Caco-2 (cell line): ENCODE measurements at regions not wholly inside any gene's neighbourhood (a gene's known extent, or its start where the extent isn't known, plus 50 kb on each side); places are given as distances from the start of the nearest gene placed in this dataset.
"Not testable (repeated sequence)": the region's sequence is repeated elsewhere in the genome, so short reads cannot be mapped to it uniquely, and the experiment has no call there.

Experiments
- BruUV-seq: library from RNA; stranded (reverse); fragments of 400-500 nt; replicated peaks from 2 replicates; lab custom pipeline; 2021; lab: Mats Ljungman, UMichigan
- CTCF ChIA-PET: fragments of 300-600 bp; sonication (Branson Sonifier 250); formaldehyde crosslinking; loops from one replicate; lab custom pipeline; 2022; ENCODE audit warnings: antibody characterized with exemption; lab: Charles Lee
- POLR2A ChIA-PET: fragments of 300-600 bp; sonication (Branson Sonifier 250); formaldehyde crosslinking; loops from one replicate; lab custom pipeline; 2022; ENCODE audit warnings: antibody characterized with exemption; lab: Charles Lee
- DNase-seq, 2 experiments: peaks; one replicate each; pipeline versions ENCODE4 v3.0.0 to v3.0.0-alpha.2; 2020 to 2022
- H3K27me3 ChIP-seq: replicated peaks from 2 replicates; pipeline ENCODE4 v1.6.0; 2011; ENCODE audit warnings: low read length; ENCODE audit not compliant: control insufficient read depth, insufficient read depth
- H3K36me3 ChIP-seq: 2 replicates; pipeline ENCODE4 v1.5.1; 2011; ENCODE audit warnings: low read length; ENCODE audit not compliant: control insufficient read depth, insufficient read depth
- H3K4me1 ChIP-seq: fragments of 250-450 bp; sonication (Bioruptor Pico); 2 replicates; pipeline ENCODE4 v1.5.1; 2020; ENCODE audit warnings: mild to moderate bottlenecking
- H3K4me3 ChIP-seq: 2 replicates; pipeline ENCODE4 v1.5.1; 2011; ENCODE audit warnings: low read depth, mild to moderate bottlenecking, control low read depth, low read length
- H3K9me3 ChIP-seq: fragments of 250-450 bp; sonication (Bioruptor Pico); 2 replicates; pipeline ENCODE4 v1.5.1; 2020; ENCODE audit warnings: mild to moderate bottlenecking, moderate library complexity
- H3K27ac Mint-ChIP-seq: one replicate; pipeline ENCODE4 v1.8.0; 2022; ENCODE audit warnings: mixed read lengths; ENCODE audit not compliant: unreplicated experiment
- H3K27me3 Mint-ChIP-seq: one replicate; pipeline ENCODE4 v1.8.0; 2022; ENCODE audit warnings: mixed read lengths; ENCODE audit not compliant: insufficient read depth, unreplicated experiment
- H3K36me3 Mint-ChIP-seq: one replicate; pipeline ENCODE4 v1.8.0; 2022; ENCODE audit warnings: mild to moderate bottlenecking, mixed read lengths; ENCODE audit not compliant: insufficient read depth, unreplicated experiment
- H3K4me1 Mint-ChIP-seq: one replicate; pipeline ENCODE4 v1.8.0; 2022; ENCODE audit warnings: low read depth, mixed read lengths; ENCODE audit not compliant: unreplicated experiment
- H3K4me3 Mint-ChIP-seq: one replicate; pipeline ENCODE4 v1.8.0; 2022; ENCODE audit warnings: mild to moderate bottlenecking, moderate library complexity, mixed read lengths; ENCODE audit not compliant: unreplicated experiment
- H3K9me3 Mint-ChIP-seq: one replicate; pipeline ENCODE4 v1.8.0; 2022; ENCODE audit warnings: mixed read lengths; ENCODE audit not compliant: unreplicated experiment
- intact Hi-C: fragments of 100-400 bp; cut with micrococcal nuclease; formaldehyde crosslinking; loops from one replicate; pipeline ENCODE4 v1.10.0; 2022; ENCODE audit not compliant: unreplicated experiment
- TF ChIP-seq, protein P1 (sequence below), 2 experiments: fragments of 200-600 bp in 1 of 2; IDR thresholded peaks; 1 replicate in 1 of 2; 2 replicates in 1 of 2; pipeline versions ENCODE4 v1.5.1 to v1.8.0; 2011 to 2022; ENCODE audit warnings: antibody characterized with exemption in 1 of 2, control low read depth in 1 of 2, inconsistent platforms in 1 of 2, low read depth in 1 of 2, low read length in 1 of 2, mild to moderate bottlenecking in 1 of 2, moderate library complexity in 1 of 2; ENCODE audit not compliant: insufficient read depth in 1 of 2, severe bottlenecking in 1 of 2, unreplicated experiment in 1 of 2

GRCh38 chr18:14190776-14191442 is 58.7 kb upstream of the ZNF519 start:
- H3K27ac Mint-ChIP-seq, H3K27me3 Mint-ChIP-seq, H3K9me3 ChIP-seq, CTCF ChIA-PET, intact Hi-C loops, DNase-seq, H3K27me3 ChIP-seq, H3K9me3 Mint-ChIP-seq, POLR2A ChIA-PET, H3K4me3 ChIP-seq, H3K36me3 ChIP-seq, H3K4me3 Mint-ChIP-seq, H3K36me3 Mint-ChIP-seq, BruUV-seq: not testable (repeated sequence)
- peaks cover 13% of the 10 kb centered on the region for H3K4me1 ChIP-seq
- peaks cover 15% of the 10 kb centered on the region for H3K4me1 Mint-ChIP-seq

DNA sequence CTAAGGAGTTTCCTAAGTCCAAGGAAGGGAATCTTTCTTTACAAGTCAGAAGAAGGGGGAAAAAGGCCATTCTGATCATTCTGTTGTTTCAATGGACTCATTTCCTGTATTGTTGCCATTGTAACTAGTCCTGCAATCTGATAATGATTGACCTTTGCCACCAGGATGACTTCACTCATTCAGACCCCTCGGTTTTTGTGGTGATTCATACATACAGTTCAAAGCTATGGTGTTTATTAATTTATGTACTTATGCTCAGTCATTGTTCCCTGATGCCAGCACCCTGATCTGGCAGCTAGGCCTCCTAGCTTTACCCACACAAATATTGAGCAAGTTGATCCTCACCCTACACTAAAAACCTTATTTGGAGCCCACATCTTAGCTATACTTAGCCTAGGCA is 57.6 kb upstream of the ZNF519 start:
- Mint-ChIP-seq H3K4me3 (no peak overlapping the region), H3K27me3 (no peaks in the 10 kb centered on the region), H3K36me3 (no peaks in the 10 kb centered on the region), H3K4me1 (peaks cover 15% of the 10 kb centered on the region), H3K27ac (peak overlapping the region; percentile 75), H3K9me3 (no peaks in the 10 kb centered on the region)
- Histone ChIP-seq H3K36me3 (no peaks in the 10 kb centered on the region), H3K27me3 (no peaks in the 10 kb centered on the region), H3K9me3 (no peaks in the 10 kb centered on the region), H3K4me3 (no peak overlapping the region), H3K4me1 (peaks cover 13% of the 10 kb centered on the region)
- TF ChIP-seq, protein P1, sequence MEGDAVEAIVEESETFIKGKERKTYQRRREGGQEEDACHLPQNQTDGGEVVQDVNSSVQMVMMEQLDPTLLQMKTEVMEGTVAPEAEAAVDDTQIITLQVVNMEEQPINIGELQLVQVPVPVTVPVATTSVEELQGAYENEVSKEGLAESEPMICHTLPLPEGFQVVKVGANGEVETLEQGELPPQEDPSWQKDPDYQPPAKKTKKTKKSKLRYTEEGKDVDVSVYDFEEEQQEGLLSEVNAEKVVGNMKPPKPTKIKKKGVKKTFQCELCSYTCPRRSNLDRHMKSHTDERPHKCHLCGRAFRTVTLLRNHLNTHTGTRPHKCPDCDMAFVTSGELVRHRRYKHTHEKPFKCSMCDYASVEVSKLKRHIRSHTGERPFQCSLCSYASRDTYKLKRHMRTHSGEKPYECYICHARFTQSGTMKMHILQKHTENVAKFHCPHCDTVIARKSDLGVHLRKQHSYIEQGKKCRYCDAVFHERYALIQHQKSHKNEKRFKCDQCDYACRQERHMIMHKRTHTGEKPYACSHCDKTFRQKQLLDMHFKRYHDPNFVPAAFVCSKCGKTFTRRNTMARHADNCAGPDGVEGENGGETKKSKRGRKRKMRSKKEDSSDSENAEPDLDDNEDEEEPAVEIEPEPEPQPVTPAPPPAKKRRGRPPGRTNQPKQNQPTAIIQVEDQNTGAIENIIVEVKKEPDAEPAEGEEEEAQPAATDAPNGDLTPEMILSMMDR (IDR thresholded peaks at IDR 0.05; ENCODE audit: insufficient read depth in 1 of 2, low read depth in 1 of 2, low read length in 1 of 2, severe bottlenecking in 1 of 2, unreplicated experiment in 1 of 2), result no peak
- intact Hi-C loops, result no loop called here
- no TSS peak for BruUV-seq
- peak in 1 of 2 experiments; percentile 24 for DNase-seq
- ChIA-PET POLR2A (no interaction called here), CTCF (no interaction called here)

DNA sequence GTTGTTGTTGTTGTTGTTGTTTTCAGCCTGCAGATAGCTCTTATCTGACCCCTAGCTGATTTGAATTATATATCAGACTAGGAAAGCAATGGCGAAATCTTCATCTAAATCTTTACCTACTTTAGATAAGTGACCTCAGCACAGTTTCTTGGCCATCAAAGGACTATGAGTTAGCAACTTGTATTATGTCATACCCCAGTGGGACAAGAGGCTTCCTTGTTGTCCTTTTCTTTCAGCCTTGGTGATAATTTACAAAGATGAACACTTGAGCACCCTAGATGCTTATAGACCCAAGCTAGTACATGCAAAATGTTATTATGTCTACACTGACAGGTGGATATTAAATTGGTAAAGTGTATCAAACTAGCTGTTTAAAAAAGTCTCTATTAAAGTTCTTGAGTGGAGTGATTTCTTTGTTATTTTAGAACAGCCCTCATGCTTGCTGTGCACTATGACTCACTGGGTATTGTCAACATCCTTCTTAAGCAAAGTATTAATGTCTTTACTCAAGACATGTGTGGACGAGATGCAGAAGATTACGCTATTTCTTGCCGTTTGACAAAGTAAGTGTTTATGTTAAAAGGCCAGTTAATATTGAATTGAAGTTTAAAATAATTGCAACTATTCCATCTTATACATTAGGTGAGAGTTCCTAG is 56.6 kb upstream of the ZNF519 start:
- peak overlapping the region; percentile 75 for H3K27ac Mint-ChIP-seq
- BruUV-seq, H3K9me3 ChIP-seq, H3K36me3 Mint-ChIP-seq, H3K4me3 ChIP-seq, CTCF ChIA-PET, POLR2A ChIA-PET, H3K27me3 Mint-ChIP-seq, H3K36me3 ChIP-seq, DNase-seq, intact Hi-C loops, H3K4me3 Mint-ChIP-seq, H3K27me3 ChIP-seq, H3K9me3 Mint-ChIP-seq: not testable (repeated sequence)
- H3K4me1 Mint-ChIP-seq, result peaks cover 15% of the 10 kb centered on the region
- H3K4me1 ChIP-seq, result peaks cover 13% of the 10 kb centered on the region
